DOHH2 (cell line): ENCODE measurements at regions not wholly inside any gene's neighbourhood (a gene's known extent, or its start where the extent isn't known, plus 50 kb on each side); places are given as distances from the start of the nearest gene placed in this dataset.

ENCODE experiments used
- CTCF ChIP-seq: fragments of 200-600 bp; sonication (generic); IDR thresholded peaks from one replicate; pipeline ENCODE4 v1.5.1; 2014; ENCODE audit warnings: antibody characterized with exemption, mild to moderate bottlenecking, low read depth, low read length; ENCODE audit not compliant: poor library complexity, severe bottlenecking
- EZH2phosphoT487 ChIP-seq: fragments of 200-600 bp; sonication (generic); IDR thresholded peaks from 2 replicates; pipeline ENCODE4 v1.6.1; 2017; ENCODE audit warnings: borderline replicate concordance, mild to moderate bottlenecking, antibody characterized with exemption, low read length, moderate library complexity, mixed read lengths

DNA sequence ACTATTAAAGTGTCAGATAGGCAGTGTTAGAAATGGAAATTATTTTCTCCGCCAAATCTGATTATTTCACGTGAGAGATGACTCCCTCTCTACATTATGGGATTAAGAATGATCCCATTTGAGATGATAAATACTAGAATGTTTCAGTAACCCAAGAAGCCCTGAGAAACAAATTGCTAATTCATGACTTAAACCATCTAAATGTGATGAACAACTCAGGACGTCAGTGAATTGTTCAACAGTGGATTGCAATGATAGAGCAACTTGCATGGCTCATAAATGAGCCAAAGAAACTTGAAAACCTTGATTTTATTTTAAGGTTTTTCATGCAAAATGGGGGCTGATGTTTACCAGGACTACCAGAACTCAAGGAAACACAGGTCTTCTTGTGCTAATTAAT lies 350.5 kb upstream of the WWC1 start:
- TF ChIP-seq CTCF (no peak), EZH2phosphoT487 (no peak)
